ENCODE measurements at regions not wholly inside any gene's neighbourhood (a gene's known extent, or its start where the extent isn't known, plus 50 kb on each side); places are given as distances from the start of the nearest gene placed in this dataset.

GRCh38 chr14:59013672-59014298 lies 174.7 kb upstream of the DAAM1 start:
- no peak overlapping the region for H3K4me3 ChIP-seq (ENCODE audit: low read depth, low read length)
- no peak for TF ChIP-seq CTCF (IDR thresholded peaks at IDR 0.05; ENCODE audit: borderline replicate concordance, insufficient read depth, low read depth, low read length)

GRCh38 chr14:59015482-59015881 lies 173.0 kb upstream of the DAAM1 start:
- TF ChIP-seq CTCF (IDR thresholded peaks at IDR 0.05; ENCODE audit: borderline replicate concordance, insufficient read depth, low read depth, low read length): no peak
- no peak overlapping the region for H3K4me3 ChIP-seq (ENCODE audit: low read depth, low read length)

GRCh38 chr14:59017285-59017965 lies 171.0 kb upstream of the DAAM1 start:
- TF ChIP-seq CTCF (IDR thresholded peaks at IDR 0.05; ENCODE audit: borderline replicate concordance, insufficient read depth, low read depth, low read length): no peak
- H3K4me3 ChIP-seq (ENCODE audit: low read depth, low read length): no peak overlapping the region

- H3K4me3 ChIP-seq (ENCODE audit: low read depth, low read length): no peak overlapping the region
- no peak for TF ChIP-seq CTCF (IDR thresholded peaks at IDR 0.05; ENCODE audit: borderline replicate concordance, insufficient read depth, low read depth, low read length)
These were observed 170.0 kb upstream of the DAAM1 start for GRCh38 chr14:59018460-59018859.

GRCh38 chr14:59018978-59019377 lies 169.5 kb upstream of the DAAM1 start:
- TF ChIP-seq CTCF (IDR thresholded peaks at IDR 0.05; ENCODE audit: borderline replicate concordance, insufficient read depth, low read depth, low read length): peak; percentile 38; the same call in 1 of the 2 replicates

GRCh38 chr14:59020382-59020781 lies 168.1 kb upstream of the DAAM1 start:
- no peak overlapping the region for H3K4me3 ChIP-seq (ENCODE audit: low read depth, low read length)
- TF ChIP-seq CTCF (IDR thresholded peaks at IDR 0.05; ENCODE audit: borderline replicate concordance, insufficient read depth, low read depth, low read length): peak; percentile 48; the same call in 1 of the 2 replicates

More at GRCh38 chr14:59018978-59019377, 169.5 kb upstream of the DAAM1 start:
- H3K4me3 ChIP-seq (ENCODE audit: low read depth, low read length): no peak overlapping the region

GRCh38 chr14:59022144-59022543 lies 166.3 kb upstream of the DAAM1 start:
- no peak overlapping the region for H3K4me3 ChIP-seq (ENCODE audit: low read depth, low read length)
- TF ChIP-seq CTCF (IDR thresholded peaks at IDR 0.05; ENCODE audit: borderline replicate concordance, insufficient read depth, low read depth, low read length): no peak

All from GM12875 (cell line).